Urinary bladder (tissue), 3 donors: ENCODE measurements at regions not wholly inside any gene's neighbourhood (a gene's known extent, or its start where the extent isn't known, plus 50 kb on each side); places are given as distances from the start of the nearest gene placed in this dataset.
"Not testable (repeated sequence)": the region's sequence is repeated elsewhere in the genome, so short reads cannot be mapped to it uniquely, and the experiment has no call there.

Source experiments
- DNase-seq: peaks from one replicate; pipeline ENCODE4 v3.0.0-alpha.2; 2015; ENCODE audit errors: extremely low spot score
- H3K27ac ChIP-seq: one replicate; pipeline ENCODE4 v1.5.1; 2013; ENCODE audit warnings: low read depth, mild to moderate bottlenecking, moderate library complexity
- H3K36me3 ChIP-seq: one replicate; pipeline ENCODE4 v1.6.1; 2013; ENCODE audit warnings: mild to moderate bottlenecking, moderate library complexity; ENCODE audit not compliant: insufficient read depth
- H3K4me1 ChIP-seq: one replicate; pipeline ENCODE4 v1.6.1; 2013; ENCODE audit warnings: mild to moderate bottlenecking, moderate library complexity; ENCODE audit not compliant: insufficient read depth
- H3K4me3 ChIP-seq: one replicate; pipeline ENCODE4 v1.5.1; 2013; ENCODE audit warnings: low read depth, low read length
- WGBS: extraction: QIAGEN DNeasy Blood & Tissue Kit; methylation state at CpG from one replicate; pipeline ENCODE4 v1.1.7; 2013; 5-methylcytosine and 5-hydroxymethylcytosine counted together
- donor health status: healthy with polysubstance abuse.
- donor health status: healthy.

DNA sequence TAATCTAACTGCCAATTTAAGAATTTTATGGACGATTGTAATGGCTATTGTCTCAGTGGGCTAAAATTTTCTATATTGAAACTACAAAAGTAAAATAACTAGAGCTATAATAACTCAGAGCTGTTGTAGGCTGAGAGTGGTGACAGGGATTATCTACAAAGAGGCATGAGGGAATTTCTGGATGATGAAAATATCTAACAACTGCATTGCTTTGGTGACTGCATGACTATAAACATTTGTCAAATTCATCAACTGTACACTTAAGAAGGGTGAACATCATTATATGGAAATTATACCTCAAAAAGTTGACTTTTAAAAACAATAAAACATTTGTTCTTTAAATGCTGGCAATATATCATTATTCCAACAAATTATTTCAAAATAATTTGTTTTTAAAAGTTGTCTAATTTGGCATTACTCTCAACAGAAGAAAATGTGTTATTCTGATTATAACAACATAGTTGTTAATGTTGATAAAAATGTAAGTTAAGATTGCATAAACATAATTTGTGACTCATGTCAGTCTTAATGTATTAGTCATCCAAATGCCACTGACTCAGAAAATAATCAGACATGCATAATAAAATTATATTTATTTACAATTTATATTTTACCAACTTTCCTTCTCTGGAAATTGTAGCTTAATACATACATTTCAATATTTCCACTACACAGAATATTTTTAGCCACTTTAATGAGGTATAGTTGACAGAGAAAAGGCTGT is 865.1 kb upstream of the VRK2 start:
- H3K36me3 ChIP-seq = no peaks in the 10 kb centered on the region
- H3K4me3 ChIP-seq = no peak overlapping the region
- 45% methylated on average over 1 of the region's 1 CpG for WGBS
- H3K4me1 ChIP-seq = no peaks in the 10 kb centered on the region
- no peak overlapping the region for H3K27ac ChIP-seq
- no peak for DNase-seq

DNA sequence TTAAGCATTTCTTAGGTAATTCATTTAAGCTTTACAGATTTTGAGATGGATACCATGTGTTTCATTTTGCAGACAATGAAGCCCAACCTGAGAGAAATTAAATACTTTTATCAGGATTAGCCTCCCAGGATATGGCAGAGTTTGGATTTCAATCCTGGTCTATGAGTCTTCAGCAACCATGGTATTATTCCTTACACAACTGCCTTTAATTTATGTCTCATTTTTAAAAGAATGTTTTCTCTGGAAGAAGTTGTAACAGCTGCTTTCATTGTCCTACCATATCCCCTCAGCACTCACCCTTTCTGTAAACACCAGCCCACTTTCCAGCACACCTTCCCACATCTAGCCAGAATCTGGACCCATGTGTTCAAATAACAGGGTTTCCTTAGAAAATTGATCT is 863.7 kb upstream of the VRK2 start:
- no peak overlapping the region for H3K27ac ChIP-seq
- no peak overlapping the region for H3K4me3 ChIP-seq
- no peaks in the 10 kb centered on the region for H3K4me1 ChIP-seq
- no peak for DNase-seq
- no peaks in the 10 kb centered on the region for H3K36me3 ChIP-seq

DNA sequence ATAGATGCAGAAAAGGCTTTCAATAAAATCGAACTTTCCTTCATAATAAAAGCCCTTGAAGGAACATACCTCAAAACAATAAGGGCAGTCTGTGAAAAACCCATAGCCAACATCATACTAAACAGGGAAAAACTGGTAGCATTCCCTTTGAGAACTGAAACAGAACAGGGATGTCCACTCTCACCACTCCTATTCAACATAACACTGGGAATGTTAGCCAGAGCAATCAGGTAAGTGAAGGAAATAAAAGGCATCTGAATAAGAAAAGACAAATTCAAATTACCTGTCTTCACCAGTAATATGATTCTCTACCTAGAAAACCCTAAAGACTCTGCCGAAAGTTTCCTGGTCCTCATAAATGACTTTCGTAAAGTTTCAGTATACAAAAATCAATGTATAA is 861.0 kb upstream of the VRK2 start:
- 84% methylated on average over 3 of the region's 3 CpGs for WGBS
- no peak overlapping the region for H3K27ac ChIP-seq
- no peaks in the 10 kb centered on the region for H3K4me1 ChIP-seq
- DNase-seq = no peak
- H3K36me3 ChIP-seq = no peaks in the 10 kb centered on the region
- H3K4me3 ChIP-seq = no peak overlapping the region

DNA sequence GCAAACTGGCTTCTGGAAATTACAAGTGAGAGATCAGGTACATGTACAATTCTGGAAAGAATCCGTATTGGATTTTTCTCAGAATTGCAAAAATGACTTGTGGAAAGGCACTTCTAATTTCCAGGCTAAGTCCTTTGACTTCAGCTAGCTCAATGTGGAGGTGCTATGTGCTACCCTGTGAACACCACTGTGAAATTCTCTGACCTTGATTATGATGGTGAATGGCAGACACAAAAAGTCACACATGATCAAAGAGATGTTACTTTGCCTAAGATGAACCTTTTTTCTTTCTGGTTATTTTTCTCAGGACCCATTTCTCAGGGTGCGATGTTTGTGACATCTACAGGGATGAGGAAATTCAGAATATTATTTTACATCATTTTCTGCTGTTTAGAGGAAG is 856.6 kb upstream of the VRK2 start:
- no peak overlapping the region for H3K4me3 ChIP-seq
- H3K4me1 ChIP-seq = no peaks in the 10 kb centered on the region
- no peak for DNase-seq
- H3K27ac ChIP-seq = no peak overlapping the region
- H3K36me3 ChIP-seq = no peaks in the 10 kb centered on the region
- WGBS = 90% methylated on average over 2 of the region's 2 CpGs

DNA sequence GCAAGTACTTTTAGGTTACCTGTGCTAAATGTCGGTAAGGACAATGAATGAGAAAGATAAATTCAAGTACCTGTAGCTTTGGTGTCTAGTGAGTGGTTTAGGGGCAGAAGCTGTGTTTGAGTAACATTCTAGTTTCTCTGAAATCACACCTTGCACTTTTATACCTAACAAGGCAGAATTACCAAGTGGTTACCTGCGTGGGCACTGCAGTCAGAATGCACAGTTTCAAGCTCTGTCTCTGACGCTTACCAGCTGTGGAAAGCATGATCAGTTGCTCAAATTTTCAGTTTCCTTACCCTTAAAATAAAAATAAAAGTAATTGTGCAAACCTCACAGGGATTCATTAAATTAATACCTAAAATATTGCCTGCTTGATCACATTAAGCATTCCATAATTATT is 846.9 kb upstream of the VRK2 start:
- no peak for DNase-seq
- 90% methylated on average over 3 of the region's 3 CpGs for WGBS
- no peaks in the 10 kb centered on the region for H3K4me1 ChIP-seq
- H3K36me3 ChIP-seq = no peaks in the 10 kb centered on the region
- H3K4me3 ChIP-seq = no peak overlapping the region
- no peak overlapping the region for H3K27ac ChIP-seq

GRCh38 chr2:57204364-57204763 is 842.2 kb upstream of the VRK2 start:
- Histone ChIP-seq H3K4me3 (no peak overlapping the region), H3K4me1 (no peaks in the 10 kb centered on the region), H3K36me3 (no peaks in the 10 kb centered on the region), H3K27ac (no peak overlapping the region)
- 45% methylated on average over 3 of the region's 3 CpGs for WGBS
- no peak for DNase-seq

DNA sequence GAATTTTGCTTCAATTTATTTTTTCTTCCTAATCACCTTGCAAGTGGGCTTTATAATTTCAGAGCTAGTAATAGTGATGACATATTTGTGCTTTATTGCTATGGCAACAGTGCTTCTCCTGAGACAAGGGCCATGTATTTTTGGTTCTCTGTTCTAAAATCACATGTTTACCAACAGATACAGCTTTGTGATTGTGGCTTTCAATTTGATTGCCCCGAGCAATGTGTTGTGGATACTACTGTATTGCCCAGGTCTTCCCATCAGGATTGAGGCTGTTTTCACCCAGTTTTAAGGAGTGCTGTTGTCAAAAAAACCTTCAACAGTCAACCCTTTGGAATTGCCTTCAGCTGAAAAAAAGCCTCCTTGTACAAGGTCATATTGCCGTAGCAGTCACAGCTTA is 841.4 kb upstream of the VRK2 start:
- WGBS = 93% methylated on average over 2 of the region's 2 CpGs
- no peak overlapping the region for H3K4me3 ChIP-seq
- no peak for DNase-seq
- H3K27ac ChIP-seq = no peak overlapping the region
- H3K4me1 ChIP-seq = no peaks in the 10 kb centered on the region
- no peaks in the 10 kb centered on the region for H3K36me3 ChIP-seq

- Histone ChIP-seq H3K36me3 (no peaks in the 10 kb centered on the region), H3K4me3 (no peak overlapping the region), H3K27ac (no peak overlapping the region), H3K4me1 (no peaks in the 10 kb centered on the region)
- no peak for DNase-seq
- WGBS = 92% methylated on average over 1 of the region's 1 CpG
Observed at GRCh38 chr2:57207191-57207590, 839.4 kb upstream of the VRK2 start.

DNA sequence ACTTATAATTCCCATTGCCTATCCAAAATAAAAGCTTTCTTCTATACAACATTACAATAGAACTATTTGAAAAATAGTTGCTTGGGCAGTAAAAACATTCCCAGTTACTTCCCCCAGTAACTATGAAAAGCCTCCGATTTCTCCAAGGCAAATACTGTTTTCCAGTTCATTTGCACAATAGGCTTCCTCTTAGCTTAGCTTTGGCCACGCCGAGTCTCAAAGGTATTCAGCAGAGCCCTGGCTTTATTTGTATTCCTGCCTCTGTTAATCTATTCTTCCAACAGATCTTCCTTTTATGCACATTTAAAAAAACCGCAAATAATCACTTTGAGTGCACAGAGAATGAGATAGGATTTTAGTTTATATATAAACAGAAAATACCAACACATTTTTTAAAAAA is 836.8 kb upstream of the VRK2 start:
- Histone ChIP-seq H3K36me3 (no peaks in the 10 kb centered on the region), H3K4me1 (no peaks in the 10 kb centered on the region), H3K4me3 (no peak overlapping the region), H3K27ac (no peak overlapping the region)
- no peak for DNase-seq
- WGBS = 64% methylated on average over 4 of the region's 4 CpGs

GRCh38 chr2:57210855-57211254 is 835.8 kb upstream of the VRK2 start:
- 97% methylated on average over 4 of the region's 4 CpGs for WGBS
- H3K4me3 ChIP-seq = no peak overlapping the region
- H3K4me1 ChIP-seq = no peaks in the 10 kb centered on the region
- no peaks in the 10 kb centered on the region for H3K36me3 ChIP-seq
- no peak overlapping the region for H3K27ac ChIP-seq
- no peak for DNase-seq

DNA sequence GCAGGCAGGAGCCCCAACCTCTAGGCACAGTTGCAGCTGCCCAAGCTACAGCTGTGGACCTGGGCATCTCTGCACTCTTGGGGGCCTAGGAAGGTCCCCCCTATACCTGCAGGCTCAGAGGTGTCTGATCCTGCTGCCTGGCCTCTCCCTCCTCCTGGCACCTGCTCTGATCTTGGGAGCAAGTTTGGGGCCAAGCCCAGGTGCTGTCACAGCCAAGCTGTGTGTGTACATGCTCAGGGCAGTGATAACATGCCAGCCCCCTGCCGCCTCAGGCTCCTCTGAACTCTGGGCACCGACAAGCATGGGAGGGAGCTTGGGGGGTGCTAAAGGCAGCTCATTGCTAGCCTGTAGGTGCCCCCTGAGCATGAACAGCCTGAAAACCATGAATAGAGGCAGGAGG is 829.6 kb upstream of the VRK2 start:
- H3K36me3 ChIP-seq = no peaks in the 10 kb centered on the region
- H3K27ac ChIP-seq = no peak overlapping the region
- H3K4me3 ChIP-seq = no peak overlapping the region
- no peak for DNase-seq
- H3K4me1 ChIP-seq = no peaks in the 10 kb centered on the region
- WGBS = 93% methylated on average over 2 of the region's 2 CpGs

GRCh38 chr2:57218206-57218605 is 828.4 kb upstream of the VRK2 start:
- WGBS = 74% methylated on average over 2 of the region's 2 CpGs

GRCh38 chr2:57229706-57230105 is 816.9 kb upstream of the VRK2 start:
- not testable (repeated sequence) for DNase-seq, H3K4me3 ChIP-seq, H3K27ac ChIP-seq, H3K36me3 ChIP-seq, H3K4me1 ChIP-seq
- WGBS = 87% methylated on average over 12 of the region's 12 CpGs

More at GRCh38 chr2:57218206-57218605, 828.4 kb upstream of the VRK2 start:
- no peak for DNase-seq
- Histone ChIP-seq H3K36me3 (no peaks in the 10 kb centered on the region), H3K27ac (no peak overlapping the region), H3K4me1 (no peaks in the 10 kb centered on the region), H3K4me3 (no peak overlapping the region)

GRCh38 chr2:57232341-57232740 is 814.3 kb upstream of the VRK2 start:
- H3K36me3 ChIP-seq, H3K4me1 ChIP-seq, H3K27ac ChIP-seq, DNase-seq, H3K4me3 ChIP-seq: not testable (repeated sequence)
- 86% methylated on average over 9 of the region's 9 CpGs for WGBS

DNA sequence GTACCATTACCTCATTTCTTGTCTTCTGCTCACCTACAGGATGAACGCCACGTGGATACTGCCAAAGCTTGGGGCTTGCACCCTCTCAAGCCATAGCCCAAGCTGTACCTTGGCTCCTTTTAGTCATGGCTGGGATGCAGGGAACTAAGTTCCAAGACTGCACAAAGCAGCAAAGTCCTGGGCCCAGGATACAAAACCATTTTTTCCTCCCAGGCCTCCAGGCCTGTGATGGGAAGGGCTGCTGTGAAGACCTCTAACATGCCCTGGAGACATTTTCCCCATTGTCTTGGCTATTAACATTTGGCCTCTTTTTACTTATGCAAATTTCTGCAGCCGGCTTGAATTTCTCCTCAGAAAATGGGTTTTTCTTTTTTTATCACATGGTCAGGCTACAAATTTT is 795.1 kb upstream of the VRK2 start:
- H3K4me1 ChIP-seq, H3K36me3 ChIP-seq, H3K27ac ChIP-seq, DNase-seq, H3K4me3 ChIP-seq: not testable (repeated sequence)
- 81% methylated on average over 3 of the region's 3 CpGs for WGBS
